ENCODE measurements at regions not wholly inside any gene's neighbourhood (a gene's known extent, or its start where the extent isn't known, plus 50 kb on each side); places are given as distances from the start of the nearest gene placed in this dataset.

- TF ChIP-seq EZH2 (IDR thresholded peaks at IDR 0.05), result no peak
- no peak; the same call in 1 of the 2 replicates for TF ChIP-seq POLR2AphosphoS5 (IDR thresholded peaks at IDR 0.05; ENCODE audit: borderline replicate concordance, low read depth, low read length)
Measured at GRCh38 chr18:6589923-6590322, 139.6 kb upstream of the ARHGAP28 start.
